NT2/D1 (cell line): ENCODE measurements at regions not wholly inside any gene's neighbourhood (a gene's known extent, or its start where the extent isn't known, plus 50 kb on each side); places are given as distances from the start of the nearest gene placed in this dataset.

Source experiments
- YY1 ChIP-seq: IDR thresholded peaks from 2 replicates; pipeline ENCODE4 v1.6.1; 2011; ENCODE audit not compliant: insufficient read length, insufficient read depth
- ZNF274 ChIP-seq: IDR thresholded peaks from 2 replicates; pipeline ENCODE4 v1.6.1; 2011; ENCODE audit warnings: mild to moderate bottlenecking, low read depth, low read length

DNA sequence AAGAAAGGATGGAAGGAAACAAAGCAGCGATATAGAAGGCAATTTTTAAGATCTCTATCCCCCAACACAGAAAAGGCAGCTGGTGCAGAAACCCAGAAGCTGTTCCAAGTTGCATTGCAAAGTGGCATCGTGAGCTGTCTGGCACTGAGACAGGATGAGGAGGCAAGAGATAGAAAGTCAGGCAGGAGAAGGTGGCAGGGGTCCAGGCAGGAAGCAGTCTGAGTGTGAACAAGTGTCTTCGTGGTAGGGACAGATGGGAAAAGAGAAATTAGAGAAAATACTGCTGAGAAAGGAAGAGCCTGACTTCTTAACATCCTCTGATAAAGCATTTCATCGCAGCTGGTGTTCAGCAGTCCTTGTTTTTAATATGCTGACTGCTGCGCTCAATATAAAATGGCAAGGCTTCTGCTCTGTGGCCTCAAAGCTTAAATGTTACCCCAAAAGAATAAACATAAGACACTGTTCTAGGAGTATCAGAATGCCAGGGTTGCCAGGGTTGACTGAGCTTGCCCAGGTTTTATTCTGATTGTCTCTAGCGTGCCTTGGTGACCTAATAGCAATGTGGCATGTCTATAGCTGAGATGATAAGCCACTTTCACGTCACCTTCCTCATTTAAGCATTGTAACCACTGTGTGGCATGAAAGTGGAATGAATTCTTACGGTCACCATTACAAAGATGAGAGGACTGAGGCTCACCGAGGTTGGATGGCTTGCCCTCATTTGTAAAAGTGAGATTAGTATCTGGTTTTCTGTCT is 397.6 kb downstream of the NUAK1 start:
- TF ChIP-seq ZNF274 (no peak), YY1 (no peak)
